Daoy (cell line): ENCODE measurements at regions not wholly inside any gene's neighbourhood (a gene's known extent, or its start where the extent isn't known, plus 50 kb on each side); places are given as distances from the start of the nearest gene placed in this dataset.

Experiments used
- DNase-seq: peaks from one replicate; pipeline ENCODE4 v3.0.0-alpha.2; 2015; ENCODE audit warnings: low read depth

DNA sequence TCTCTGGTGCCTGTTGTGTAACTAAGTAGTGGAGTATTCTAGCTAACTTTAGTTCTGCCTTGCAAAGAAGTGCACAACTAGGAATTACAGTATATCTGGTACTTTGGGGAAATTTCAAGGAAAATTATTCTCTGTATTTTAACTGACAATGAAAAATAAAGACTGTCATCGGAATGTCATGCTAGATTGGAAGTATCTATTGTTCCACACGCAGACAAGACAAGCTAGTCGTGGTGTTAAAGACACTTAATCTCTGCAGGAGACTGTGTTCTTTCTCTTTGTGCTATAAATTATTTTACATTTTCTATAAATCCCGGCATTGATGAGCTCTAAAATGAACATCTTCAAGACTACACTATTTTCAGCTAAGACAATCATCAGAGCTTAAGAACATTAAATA is 1068.8 kb upstream of the ADGRL4 start:
- no peak for DNase-seq

DNA sequence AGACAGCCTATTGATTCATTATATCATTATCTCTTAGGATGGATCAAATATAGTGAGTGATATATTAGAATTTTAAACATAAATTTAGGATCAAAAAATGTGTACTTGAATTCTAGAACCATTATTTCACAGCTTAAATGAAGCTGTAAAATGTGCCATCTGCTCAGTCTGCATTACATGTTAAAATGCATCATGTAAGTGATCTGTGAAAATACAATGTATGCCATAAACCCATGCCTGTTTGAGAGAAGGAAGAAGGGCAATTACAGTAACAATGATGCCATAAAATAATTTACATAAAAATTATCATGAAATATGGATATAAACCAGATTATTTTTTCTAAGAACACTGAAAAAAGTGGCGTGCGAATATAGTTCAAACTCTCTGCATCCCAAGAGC is 1066.0 kb upstream of the ADGRL4 start:
- no peak for DNase-seq

DNA sequence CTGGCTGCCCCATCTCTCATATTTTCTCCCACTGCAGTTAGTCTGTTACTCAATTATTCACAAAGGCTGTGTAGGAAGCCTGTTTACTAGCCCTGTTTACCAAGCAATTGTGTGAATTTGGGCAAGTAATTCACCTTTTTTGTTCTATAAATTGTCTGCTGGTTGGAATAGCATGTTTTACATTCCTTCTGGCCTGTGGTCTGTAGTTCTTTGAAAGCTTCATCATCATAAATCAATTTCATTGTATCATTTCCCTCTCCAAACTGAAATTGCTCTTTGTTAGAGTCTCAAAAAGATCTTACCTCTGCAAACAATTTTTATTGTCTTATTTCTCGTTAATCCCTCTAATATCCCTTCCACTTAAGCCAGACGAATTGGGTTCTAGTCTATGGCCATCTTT is 1059.5 kb upstream of the ADGRL4 start:
- DNase-seq, result no peak

DNA sequence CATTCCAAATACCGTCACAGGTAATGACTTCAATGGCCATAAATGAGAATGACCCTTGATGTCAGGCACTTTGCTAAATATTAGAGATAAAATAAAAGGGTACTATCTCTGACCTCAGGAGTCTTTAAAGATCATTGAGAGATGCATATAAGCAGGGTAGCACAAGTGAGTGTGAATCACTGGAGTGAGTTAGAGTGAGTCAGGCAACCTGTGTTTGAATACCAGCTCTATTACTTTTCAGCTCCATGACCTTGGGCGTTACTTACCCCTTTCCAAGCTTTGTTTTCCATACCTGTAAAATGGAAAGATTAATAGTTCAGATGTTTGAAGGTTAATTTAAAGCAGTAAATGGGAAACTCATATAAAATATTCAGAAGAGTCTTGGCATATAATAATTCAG is 1058.0 kb upstream of the ADGRL4 start:
- DNase-seq, result no peak

DNA sequence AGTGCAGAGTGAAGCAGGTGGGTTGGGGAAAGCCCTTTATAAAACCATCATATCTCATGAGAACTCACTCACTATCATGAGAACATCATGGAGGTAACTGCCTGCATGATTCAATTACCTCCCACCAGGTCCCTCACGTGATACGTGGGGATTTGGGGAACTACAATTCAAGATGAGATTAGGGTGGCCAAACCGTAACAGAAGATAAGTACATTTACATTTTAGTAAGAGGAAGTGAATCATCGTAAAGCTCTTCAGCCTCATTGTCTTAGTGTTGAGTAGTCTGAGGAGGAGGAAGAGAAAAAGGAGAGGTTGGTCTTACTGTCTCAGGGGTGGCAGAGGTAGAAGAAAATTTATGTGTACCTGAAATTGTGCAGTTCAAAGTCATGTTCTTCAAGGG is 1053.4 kb upstream of the ADGRL4 start:
- DNase-seq, result no peak

DNA sequence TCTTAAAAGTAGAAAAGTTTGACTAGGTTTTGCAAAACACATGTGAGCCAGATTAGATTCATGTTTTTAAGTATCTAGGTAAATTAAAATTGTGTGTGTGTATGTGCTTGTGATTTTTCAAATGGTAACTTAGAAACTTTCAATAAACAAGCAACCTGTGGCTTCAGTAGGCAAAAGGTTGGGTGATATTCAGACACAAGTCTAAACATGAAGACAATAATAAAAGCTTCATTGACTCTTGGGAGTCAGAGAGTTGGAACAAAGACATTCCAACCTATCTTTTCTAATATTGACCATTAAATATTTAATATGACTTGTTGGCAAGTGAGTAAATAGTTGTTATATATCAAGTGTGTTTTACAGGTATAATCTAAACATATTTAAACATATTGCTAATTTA is 1049.6 kb upstream of the ADGRL4 start:
- no peak for DNase-seq

DNA sequence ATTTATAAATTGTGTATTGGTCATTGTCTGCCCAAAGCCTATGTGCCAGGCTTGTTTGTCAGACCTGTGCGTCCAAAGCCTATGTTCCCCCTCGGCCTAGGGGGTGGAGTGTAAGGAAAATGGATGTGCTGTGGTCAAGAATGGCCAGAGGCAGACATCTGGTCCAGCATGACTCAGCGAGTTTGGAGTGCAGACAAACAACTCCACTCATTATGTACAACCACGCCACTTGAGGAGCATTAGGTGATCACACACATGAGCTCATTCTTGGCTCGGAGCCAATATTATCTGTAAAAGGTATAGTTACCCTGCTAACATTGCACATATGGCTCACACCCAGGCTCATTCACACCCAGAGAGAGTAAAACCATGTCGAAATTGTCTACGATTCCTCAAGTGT is 1047.6 kb upstream of the ADGRL4 start:
- peak; percentile 72 for DNase-seq

DNA sequence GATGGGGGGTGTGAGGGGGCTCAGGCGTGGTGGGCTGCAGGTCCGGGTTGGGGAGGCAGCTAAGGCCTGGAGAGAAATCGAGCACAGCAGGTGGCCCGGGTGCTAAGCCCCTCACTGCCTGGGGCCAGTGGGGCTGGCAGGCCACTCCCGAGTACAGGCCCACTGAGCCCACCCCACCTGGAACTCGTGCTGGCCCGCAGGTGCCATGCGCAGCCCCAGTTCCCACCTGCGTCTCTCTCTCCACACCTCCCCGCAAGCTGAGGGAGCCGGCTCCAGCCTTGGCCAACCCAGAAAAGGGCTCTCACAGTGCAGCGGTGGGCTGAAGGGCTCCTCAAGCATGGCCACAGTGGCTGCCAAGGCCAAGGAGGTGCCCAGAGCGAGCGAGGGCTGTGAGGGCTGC is 1047.1 kb upstream of the ADGRL4 start:
- DNase-seq, result no peak

DNA sequence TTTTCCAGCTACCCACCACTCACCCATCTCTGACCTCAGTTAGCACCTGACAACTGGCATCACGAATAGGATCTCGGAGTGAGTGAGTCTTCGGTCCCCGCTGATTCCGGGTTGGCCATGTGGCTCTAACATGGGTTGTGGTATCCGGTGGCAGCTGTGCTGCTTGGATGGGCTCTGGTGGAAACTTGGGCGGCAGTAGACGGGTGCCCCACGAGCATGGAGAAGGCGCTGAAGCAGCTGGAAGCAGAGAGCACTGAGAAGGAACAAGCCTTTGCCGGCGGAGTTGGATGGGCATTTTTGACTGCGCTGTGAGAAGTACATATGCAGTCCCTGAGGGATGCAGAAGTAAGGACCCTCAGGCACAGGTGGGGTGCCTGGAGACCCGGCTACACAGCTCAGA is 1044.0 kb upstream of the ADGRL4 start:
- no peak for DNase-seq

DNA sequence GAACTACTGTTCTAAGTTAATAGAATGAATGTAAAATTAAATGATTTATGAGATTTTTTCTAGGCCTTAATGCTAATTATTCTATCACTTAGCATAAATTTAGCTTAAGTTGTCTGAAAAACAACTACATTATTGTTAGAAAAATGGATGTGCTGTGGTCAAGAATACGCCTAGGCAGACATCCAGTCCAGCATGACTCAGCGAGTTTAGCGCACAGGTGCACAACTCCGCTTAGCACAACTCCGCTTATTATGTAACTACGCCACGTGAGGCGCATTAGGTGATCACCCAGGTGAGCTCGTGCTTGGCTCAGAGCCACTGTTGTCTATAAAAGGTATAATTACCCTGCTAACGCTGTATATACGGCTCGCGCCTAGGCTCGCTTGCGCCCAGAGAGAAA is 1043.6 kb upstream of the ADGRL4 start:
- DNase-seq, result no peak

DNA sequence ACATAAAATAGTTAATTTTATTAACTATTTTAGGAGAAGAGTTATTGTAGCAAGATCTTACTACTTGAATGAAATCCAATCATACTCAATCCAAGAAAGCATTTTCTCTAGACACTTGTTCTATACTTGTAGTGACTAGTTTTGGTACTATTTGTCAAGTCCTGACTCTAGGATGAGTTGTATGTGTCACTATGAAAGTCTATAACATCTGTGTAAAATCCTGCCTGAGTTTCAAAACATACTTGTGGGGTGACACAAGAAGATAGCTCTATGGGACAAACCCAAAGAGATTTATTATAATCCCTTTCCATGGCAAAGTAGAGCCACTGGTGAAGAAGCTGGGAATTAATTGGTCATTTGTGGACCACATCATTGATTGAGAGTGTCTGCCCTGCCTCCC is 1042.2 kb upstream of the ADGRL4 start:
- DNase-seq, result no peak

DNA sequence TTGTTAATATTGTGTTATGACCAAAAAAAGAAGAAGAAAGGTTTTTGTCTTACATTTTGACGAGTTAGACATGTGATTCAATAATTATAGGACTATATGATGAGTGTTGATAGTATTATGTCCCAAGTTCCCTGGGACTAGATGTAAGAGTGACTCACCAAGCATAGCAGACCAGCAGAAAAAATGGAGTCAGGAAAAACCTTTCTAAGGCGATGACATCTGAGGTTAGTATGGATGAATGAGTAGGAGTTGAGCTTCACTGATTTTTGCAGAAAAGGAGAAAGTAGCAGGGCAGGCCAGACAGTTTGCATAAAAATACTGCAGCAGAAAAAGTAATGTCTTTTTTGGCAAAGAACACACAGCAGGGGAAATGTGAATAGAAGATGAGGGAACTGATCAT is 1041.3 kb upstream of the ADGRL4 start:
- no peak for DNase-seq

DNA sequence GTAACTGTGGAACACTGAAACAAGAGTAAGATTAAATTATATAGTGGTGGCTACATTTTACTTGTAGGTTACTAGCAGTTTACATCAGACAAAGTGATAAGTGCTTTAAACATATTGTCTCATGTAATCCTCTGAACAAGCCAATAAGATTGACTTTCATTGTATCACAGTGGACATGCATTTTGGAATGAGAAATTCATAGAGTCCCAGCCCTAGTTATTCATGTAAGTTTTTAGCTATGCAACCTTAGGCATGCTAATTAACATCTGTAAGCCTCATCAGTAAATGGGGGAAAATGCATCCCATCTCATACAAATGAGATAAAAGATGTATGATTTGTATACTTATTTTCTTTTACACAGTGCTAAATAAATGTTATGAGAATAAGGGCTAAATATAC is 1038.1 kb upstream of the ADGRL4 start:
- DNase-seq, result no peak

DNA sequence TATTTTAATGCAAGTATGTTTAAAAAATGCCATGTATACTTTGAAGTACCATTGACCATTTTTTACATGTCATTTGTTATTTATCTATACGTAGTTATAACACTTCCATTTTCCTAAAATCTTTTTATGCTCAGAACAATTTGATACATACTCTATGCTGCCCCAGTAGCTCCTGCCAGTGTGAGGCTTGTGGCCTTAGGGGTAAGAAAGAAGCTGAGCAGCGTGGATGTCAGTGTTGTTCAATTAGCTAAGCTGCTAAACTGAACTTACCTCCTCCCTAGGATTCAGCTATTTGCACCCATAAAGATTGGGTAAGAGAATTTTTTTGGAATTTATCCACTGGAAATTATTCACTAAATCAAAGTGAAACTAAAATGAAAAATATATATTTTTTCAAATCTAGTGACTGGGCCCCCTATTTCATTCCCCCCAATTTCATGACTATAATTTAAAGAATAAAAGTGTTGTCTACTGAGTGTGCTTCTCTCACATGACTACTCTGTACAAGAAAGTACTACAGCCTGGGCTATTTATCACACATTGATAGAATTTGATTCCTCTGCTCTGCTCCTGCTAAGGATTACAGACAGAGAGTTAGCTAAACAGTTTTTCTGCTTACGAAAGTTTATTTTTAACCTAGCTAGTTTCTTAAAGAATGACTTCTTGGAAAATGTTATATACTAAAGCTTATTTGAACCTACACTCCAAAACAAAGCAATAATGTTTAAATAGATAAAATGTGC is 1030.3 kb upstream of the ADGRL4 start:
- DNase-seq, result no peak

DNA sequence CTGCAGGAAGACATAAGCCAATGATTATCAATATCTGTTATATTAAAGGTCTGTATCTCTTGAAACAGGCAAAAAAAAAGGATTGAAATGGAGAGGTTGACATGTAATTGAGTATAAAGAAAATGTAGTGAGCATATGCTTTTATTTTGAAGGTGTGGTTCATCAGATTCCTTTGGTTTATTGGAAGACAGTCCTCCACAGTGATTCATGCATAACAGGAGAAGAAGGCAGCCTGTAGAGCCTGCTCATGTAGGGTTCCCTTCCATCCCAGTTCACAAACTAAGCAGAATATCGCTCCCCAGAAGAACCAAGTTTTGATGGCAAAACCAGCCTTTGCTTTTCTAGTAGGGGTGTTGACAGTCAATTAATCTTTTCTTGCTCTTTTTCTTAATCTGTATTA is 1016.8 kb upstream of the ADGRL4 start:
- DNase-seq, result no peak

DNA sequence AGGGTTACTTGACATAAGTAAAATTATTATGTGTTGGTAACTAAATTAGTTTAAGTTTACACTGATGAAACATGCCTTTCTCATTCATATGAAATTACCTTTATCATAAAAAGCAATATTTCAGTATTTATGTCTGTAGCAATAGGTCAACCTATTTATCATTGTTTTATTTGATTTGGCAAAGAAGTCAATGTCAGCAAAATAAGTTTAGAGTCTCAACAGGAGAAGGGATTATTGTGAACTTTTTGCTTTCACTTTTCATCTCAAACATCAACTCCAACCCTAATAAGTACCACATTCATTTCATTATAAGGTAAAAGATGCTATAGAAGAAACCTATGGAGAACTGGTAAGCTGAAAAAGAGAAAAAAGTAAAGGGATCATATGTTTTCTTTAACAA is 1015.4 kb upstream of the ADGRL4 start:
- DNase-seq, result no peak

DNA sequence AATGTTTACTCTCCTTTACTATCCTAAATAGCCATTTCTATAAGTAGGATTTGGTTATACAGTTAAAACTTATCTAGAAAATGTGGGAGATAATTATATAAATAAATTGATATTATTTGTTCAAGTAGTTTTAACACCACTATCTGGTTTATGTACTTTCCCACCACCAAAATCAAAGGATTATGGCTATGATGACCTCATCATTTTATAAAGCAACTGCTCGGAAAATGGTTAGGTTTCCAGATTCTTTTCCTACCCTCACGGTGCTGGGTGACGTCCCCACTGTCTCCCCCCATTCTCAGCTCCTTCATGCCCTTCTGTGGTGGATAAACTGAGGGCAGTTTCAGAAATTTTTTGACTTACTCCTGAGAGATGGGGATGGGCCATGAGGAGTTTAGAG is 1011.8 kb upstream of the ADGRL4 start:
- no peak for DNase-seq

DNA sequence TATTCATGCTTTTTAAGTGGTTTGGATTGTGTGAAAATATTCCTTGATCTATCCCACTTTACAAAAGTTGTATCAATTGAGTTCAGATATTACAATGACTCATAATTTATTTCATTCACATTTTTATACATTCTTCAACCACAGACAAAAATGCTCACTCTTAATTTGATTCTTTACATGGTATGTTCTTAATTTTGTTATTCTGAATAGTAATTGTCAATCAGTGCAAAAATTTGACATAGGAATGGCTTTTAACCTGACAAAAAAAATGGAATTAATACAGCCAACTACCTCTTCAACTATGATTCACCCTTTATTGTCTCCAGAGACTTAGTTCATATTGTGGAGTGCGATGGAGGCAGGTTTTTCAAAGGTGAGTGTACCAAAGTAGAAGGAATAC is 1002.4 kb upstream of the ADGRL4 start:
- no peak for DNase-seq

DNA sequence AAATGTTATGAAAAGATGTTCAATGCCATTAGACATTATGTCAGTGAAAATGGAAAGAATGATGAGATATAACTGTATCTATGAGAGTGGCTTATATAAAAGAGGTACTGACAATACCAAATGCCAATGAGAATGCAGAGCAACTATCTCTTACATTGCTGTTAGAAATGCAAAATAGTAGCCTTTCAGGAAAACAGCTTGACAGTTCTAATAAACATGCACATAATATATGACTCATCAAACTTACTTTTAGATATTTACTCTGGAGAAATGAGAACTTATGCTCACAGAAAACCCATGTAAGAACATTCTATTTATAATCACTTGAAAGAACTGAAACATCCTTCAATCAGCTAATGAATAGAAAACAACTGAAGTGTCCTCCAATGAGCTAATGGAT is 996.7 kb upstream of the ADGRL4 start:
- no peak for DNase-seq

DNA sequence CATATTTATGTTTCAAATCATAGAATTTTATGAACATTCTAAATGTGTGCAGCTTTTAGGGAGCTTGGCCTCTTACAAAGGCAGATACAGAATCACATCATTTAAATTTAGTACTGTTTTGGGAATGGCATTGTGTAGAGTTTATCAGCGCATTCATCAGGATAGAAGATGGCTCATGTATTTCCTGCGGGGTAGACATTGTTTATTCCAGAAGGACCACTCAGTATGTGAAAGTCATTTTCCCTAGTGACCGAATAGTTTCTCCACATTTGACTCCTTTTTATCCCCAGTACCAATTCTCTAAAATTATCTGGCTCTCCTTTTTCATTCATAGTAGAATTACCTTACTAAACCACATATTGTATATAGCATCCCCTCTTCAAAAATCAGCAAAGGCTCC is 981.9 kb upstream of the ADGRL4 start:
- no peak for DNase-seq

DNA sequence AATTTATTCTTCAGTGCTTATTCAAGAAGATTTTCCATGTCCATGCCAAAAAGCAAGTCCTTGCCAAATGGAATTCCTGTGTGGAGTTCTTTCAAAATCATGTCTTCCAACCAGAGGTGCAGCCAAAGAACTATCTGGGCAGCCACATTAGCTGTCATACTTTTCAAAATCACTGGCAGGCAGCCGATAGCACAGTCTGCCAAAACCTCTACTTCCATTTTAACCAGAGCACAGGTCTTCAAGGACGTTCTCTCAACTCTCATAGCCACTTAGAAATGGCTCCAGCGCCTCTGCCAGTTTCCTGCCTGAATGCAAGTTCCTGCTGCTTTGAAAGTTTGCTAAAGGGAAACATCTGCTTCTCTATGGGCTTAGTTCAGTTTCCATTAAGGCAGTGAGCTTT is 975.7 kb upstream of the ADGRL4 start:
- DNase-seq, result no peak

DNA sequence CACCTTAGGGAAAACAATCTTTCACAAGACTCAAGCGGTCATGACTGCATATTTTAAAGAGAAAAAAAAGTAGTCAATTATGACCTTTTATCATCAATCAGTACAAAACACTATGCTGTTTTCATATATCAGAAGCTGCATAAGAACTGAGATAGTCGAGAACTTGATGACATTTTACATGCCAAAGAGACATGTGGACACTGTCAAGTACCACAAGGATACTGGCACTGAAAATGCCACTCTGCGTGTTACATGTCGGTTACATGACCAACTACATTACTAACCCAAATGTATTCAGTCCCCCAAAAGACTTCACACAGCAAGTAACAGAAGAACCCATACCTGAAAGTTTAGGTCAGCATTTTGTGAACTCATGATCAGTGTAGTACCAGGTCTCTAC is 975.0 kb upstream of the ADGRL4 start:
- no peak for DNase-seq

DNA sequence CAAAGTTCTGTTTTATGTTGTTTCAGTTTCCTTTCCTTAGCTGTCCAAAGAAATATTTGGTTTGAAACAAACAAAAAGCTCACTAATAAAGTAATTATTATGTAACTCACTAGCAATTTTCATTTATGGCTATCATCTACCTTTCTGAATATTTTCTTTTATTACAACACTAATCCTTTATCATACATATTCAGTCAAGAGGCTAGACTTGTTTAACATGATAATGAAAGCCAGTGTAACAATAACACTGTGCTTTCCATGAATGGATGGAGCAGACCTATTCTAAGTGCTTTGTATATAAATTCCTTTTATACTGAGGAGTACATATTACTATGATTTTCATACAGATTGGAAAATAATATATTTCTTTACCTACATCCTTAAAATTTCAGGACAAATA is 972.8 kb upstream of the ADGRL4 start:
- no peak for DNase-seq

DNA sequence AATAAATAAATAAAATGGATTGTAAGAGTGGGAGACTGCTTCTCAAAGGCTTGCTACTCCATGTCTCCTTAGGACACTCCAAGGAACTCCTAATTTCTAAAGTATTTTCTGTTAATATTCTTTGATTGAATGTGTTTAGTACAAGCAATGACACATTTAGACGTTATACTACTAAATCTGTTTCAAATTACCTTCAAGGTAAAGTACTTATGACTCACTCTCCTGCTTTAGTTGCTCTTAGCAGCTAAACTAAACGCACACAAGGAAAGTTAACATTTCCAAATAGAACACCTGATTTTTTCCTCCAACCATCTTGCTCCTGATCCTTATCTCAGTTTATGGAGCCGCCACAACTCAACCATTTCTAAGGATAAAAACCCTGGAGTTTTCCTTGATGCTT is 969.8 kb upstream of the ADGRL4 start:
- no peak for DNase-seq

DNA sequence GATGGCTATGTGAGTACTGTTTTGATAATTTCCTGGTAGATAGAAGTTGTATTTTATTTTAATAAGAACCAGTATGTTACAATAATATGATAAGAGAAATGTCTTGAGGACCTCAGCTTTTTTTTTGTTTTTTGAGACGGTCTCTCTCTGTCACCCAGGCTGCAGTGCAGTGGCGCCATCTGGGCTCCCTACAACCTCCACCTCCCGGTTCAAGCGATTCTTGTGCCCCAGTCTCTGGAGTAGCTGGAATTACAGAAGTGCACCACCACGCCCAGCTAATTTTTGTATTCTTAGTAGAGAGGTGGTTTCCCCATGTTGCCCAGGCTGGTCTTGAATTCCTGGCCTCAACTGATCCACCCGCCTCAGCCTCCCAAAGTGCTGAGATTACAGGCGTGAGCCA is 968.1 kb upstream of the ADGRL4 start:
- DNase-seq, result no peak
